AG10803 (cell line): ENCODE measurements at regions not wholly inside any gene's neighbourhood (a gene's known extent, or its start where the extent isn't known, plus 50 kb on each side); places are given as distances from the start of the nearest gene placed in this dataset.
"Not testable (repeated sequence)": the region's sequence is repeated elsewhere in the genome, so short reads cannot be mapped to it uniquely, and the experiment has no call there.

Experiments
- DNase-seq: peaks from one replicate; pipeline ENCODE4 v3.0.0; 2010; ENCODE audit warnings: low read depth
- H3K4me3 ChIP-seq: 2 replicates; pipeline ENCODE4 v1.5.1; 2011; ENCODE audit warnings: mild to moderate bottlenecking, low read length, control low read depth
- CTCF ChIP-seq: conservative IDR thresholded peaks from 2 replicates; pipeline ENCODE4 v1.5.1; 2011; ENCODE audit warnings: mild to moderate bottlenecking, low read length, control low read depth, inconsistent platforms

DNA sequence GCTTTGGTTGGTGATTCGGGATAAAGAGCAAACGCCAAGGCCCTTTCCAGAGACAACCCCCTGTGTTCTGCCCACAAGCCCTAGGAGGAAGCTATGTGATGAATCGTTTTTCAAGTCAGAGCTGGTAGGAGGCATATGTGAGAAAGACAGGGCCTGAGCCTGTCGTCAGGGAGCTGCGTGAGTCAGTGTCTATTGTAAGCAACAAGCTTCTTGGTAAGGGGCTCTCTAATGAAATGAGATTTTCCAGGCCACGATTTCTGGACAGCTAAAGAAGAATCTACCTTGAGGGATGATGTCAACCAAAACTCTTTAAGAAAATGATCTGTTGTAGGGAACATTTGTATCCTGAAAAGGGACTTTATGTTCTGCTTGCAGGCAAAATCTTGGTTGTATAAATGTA lies 318.9 kb upstream of the IL12A start:
- TF ChIP-seq CTCF = no peak
- no peak for DNase-seq
- no peak overlapping the region for H3K4me3 ChIP-seq

- DNase-seq = no peak
- 0 out of 2 replicates have a peak, but pooled peaks have one; percentile 13 for TF ChIP-seq CTCF
- H3K4me3 ChIP-seq = no peak overlapping the region
Measured at GRCh38 chr3:159672728-159673688, 315.6 kb upstream of the IL12A start.

GRCh38 chr3:159674583-159674982 lies 314.1 kb upstream of the IL12A start:
- no peak overlapping the region for H3K4me3 ChIP-seq
- TF ChIP-seq CTCF = no peak
- no peak for DNase-seq

- DNase-seq = no peak
Measured at GRCh38 chr3:159675285-159675684, 313.4 kb upstream of the IL12A start.

GRCh38 chr3:159679900-159680299 lies 308.7 kb upstream of the IL12A start:
- DNase-seq = no peak
- TF ChIP-seq CTCF = no peak
- H3K4me3 ChIP-seq = no peak overlapping the region

More at GRCh38 chr3:159675285-159675684, 313.4 kb upstream of the IL12A start:
- no peak overlapping the region for H3K4me3 ChIP-seq
- TF ChIP-seq CTCF = no peak

DNA sequence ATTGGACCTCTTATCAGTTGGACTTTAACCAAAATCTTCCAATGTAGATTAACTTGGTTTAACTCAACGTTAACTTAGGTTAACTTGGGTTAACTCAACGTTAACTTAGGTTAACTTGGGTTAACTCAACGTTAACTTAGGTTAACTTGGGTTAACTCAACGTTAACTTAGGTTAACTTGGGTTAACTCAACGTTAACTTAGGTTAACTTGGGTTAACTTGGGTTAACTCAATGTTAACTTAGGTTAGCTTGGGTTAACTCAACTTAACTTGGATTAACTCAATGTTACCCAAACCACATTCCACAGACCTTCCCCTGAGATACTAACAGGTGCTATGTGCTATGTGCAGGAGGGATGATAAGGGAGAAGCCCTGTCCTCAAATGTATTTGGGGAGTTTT lies 306.9 kb upstream of the IL12A start:
- not testable (repeated sequence) for H3K4me3 ChIP-seq, DNase-seq

DNA sequence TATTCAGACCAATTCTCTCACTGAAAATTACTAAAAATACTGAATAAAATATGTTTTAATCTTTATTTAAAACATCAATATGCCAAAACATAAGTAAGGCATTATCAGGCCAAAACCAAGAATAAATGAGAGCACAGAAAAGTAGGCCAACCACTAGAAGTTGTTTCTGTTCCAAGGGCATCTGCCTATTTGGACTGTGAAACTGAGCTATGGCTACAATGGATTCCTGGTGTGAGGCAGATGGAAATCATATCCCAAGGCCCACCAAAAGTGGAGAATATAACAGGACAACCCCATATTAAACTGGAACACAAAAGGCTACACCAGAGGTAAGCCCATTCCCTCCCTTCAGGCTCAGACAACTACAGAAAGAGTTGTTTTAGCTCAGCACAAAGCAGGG lies 302.8 kb upstream of the IL12A start:
- no peak for TF ChIP-seq CTCF
- DNase-seq = no peak
- H3K4me3 ChIP-seq = no peak overlapping the region
